ENCODE measurements at regions not wholly inside any gene's neighbourhood (a gene's known extent, or its start where the extent isn't known, plus 50 kb on each side); places are given as distances from the start of the nearest gene placed in this dataset.

GRCh38 chr5:143761663-143762062 lies 50.3 kb upstream of the HMHB1 start:
- no peak overlapping the region for H3K4me3 ChIP-seq
- H3K36me3 ChIP-seq (ENCODE audit: low read depth, missing control alignments), result no peaks in the 10 kb centered on the region
- no peaks in the 10 kb centered on the region for H3K27me3 ChIP-seq
- intact Hi-C loops (cut with DNase I; ENCODE audit: low total_unique reads), result no loop called here
- 84% methylated on average over 3 of the region's 3 CpGs for WGBS, 2 donors
- TF ChIP-seq POLR2A (IDR thresholded peaks at IDR 0.05) (no peak), CTCF (IDR thresholded peaks at IDR 0.05) (no peak)
- no peaks in the 10 kb centered on the region for H3K4me1 ChIP-seq
- no peak overlapping the region for H3K27ac ChIP-seq
- no peak for DNase-seq
- no peaks in the 10 kb centered on the region for H3K9me3 ChIP-seq

- Histone ChIP-seq H3K36me3 (ENCODE audit: low read depth, missing control alignments) (no peaks in the 10 kb centered on the region), H3K4me3 (no peak overlapping the region), H3K27me3 (no peaks in the 10 kb centered on the region), H3K9me3 (no peaks in the 10 kb centered on the region), H3K27ac (no peak overlapping the region), H3K4me1 (no peaks in the 10 kb centered on the region)
- intact Hi-C loops (cut with DNase I; ENCODE audit: low total_unique reads), result no loop called here
- WGBS, 2 donors, result 86 to 92% methylated on average over 1 of the region's 1 CpG
- TF ChIP-seq CTCF (IDR thresholded peaks at IDR 0.05), result no peak
- no peak for TF ChIP-seq POLR2A (IDR thresholded peaks at IDR 0.05)
- no peak for DNase-seq
These were observed 51.2 kb upstream of the HMHB1 start for GRCh38 chr5:143760755-143761154.

GRCh38 chr5:143760131-143760505 lies 51.8 kb upstream of the HMHB1 start:
- H3K4me1 ChIP-seq, result no peaks in the 10 kb centered on the region
- no peaks in the 10 kb centered on the region for H3K36me3 ChIP-seq (ENCODE audit: low read depth, missing control alignments)
- WGBS, 2 donors, result 73 to 88% methylated on average over 1 of the region's 1 CpG
- H3K4me3 ChIP-seq, result no peak overlapping the region
- intact Hi-C loops (cut with DNase I; ENCODE audit: low total_unique reads), result no loop called here
- no peak for TF ChIP-seq POLR2A (IDR thresholded peaks at IDR 0.05)
- TF ChIP-seq CTCF (IDR thresholded peaks at IDR 0.05), result no peak
- no peak for DNase-seq
- H3K27me3 ChIP-seq, result no peaks in the 10 kb centered on the region
- H3K9me3 ChIP-seq, result no peaks in the 10 kb centered on the region
- H3K27ac ChIP-seq, result no peak overlapping the region

- H3K27me3 ChIP-seq, result no peaks in the 10 kb centered on the region
- H3K4me1 ChIP-seq, result no peaks in the 10 kb centered on the region
- DNase-seq, result no peak
- H3K36me3 ChIP-seq (ENCODE audit: low read depth, missing control alignments), result no peaks in the 10 kb centered on the region
- TF ChIP-seq CTCF (IDR thresholded peaks at IDR 0.05) (no peak), POLR2A (IDR thresholded peaks at IDR 0.05) (no peak)
- H3K4me3 ChIP-seq, result no peak overlapping the region
- intact Hi-C loops (cut with DNase I; ENCODE audit: low total_unique reads), result no loop called here
- H3K9me3 ChIP-seq, result no peaks in the 10 kb centered on the region
- H3K27ac ChIP-seq, result no peak overlapping the region
- 57 to 70% methylated on average over 1 of the region's 1 CpG for WGBS, 2 donors
These were observed 52.4 kb upstream of the HMHB1 start for GRCh38 chr5:143759396-143760130.

GRCh38 chr5:143758750-143759149 lies 53.2 kb upstream of the HMHB1 start:
- 60 to 72% methylated on average over 3 of the region's 3 CpGs for WGBS, 2 donors
- Histone ChIP-seq H3K4me1 (no peaks in the 10 kb centered on the region), H3K27me3 (no peaks in the 10 kb centered on the region), H3K27ac (no peak overlapping the region), H3K36me3 (ENCODE audit: low read depth, missing control alignments) (no peaks in the 10 kb centered on the region), H3K9me3 (no peaks in the 10 kb centered on the region), H3K4me3 (no peak overlapping the region)
- no peak for DNase-seq
- intact Hi-C loops (cut with DNase I; ENCODE audit: low total_unique reads), result no loop called here
- TF ChIP-seq POLR2A (IDR thresholded peaks at IDR 0.05), result no peak
- no peak for TF ChIP-seq CTCF (IDR thresholded peaks at IDR 0.05)
